ENCODE measurements at regions not wholly inside any gene's neighbourhood (a gene's known extent, or its start where the extent isn't known, plus 50 kb on each side); places are given as distances from the start of the nearest gene placed in this dataset.

- TF ChIP-seq CTCF (IDR thresholded peaks at IDR 0.05), result no peak
- no peak overlapping the region for H3K4me3 ChIP-seq
- H3K36me3 ChIP-seq, result no peaks in the 10 kb centered on the region
- H3K27me3 ChIP-seq, result no peaks in the 10 kb centered on the region
- no peaks in the 10 kb centered on the region for H3K9me3 ChIP-seq
- no peak overlapping the region for H3K27ac ChIP-seq
- no peak for DNase-seq
- no peaks in the 10 kb centered on the region for H3K4me1 ChIP-seq
- intact Hi-C loops (cut with DNase I; ENCODE audit: low total_unique reads), result loop anchor here (5.0 kb wide), 1 partner anchor 1596 kb away; no protein-coding TSS in a partner anchor
These were observed 605.5 kb downstream of the RBFOX1 start for GRCh38 chr16:7938175-7938574.

GRCh38 chr16:7921345-7921744 lies 588.7 kb downstream of the RBFOX1 start:
- DNase-seq, result no peak
- no peak for TF ChIP-seq CTCF (IDR thresholded peaks at IDR 0.05)
- no peaks in the 10 kb centered on the region for H3K36me3 ChIP-seq
- intact Hi-C loops (cut with DNase I; ENCODE audit: low total_unique reads), result no loop called here
- no peak overlapping the region for H3K27ac ChIP-seq
- H3K9me3 ChIP-seq, result no peaks in the 10 kb centered on the region
- H3K4me3 ChIP-seq, result no peak overlapping the region
- H3K27me3 ChIP-seq, result no peaks in the 10 kb centered on the region
- no peaks in the 10 kb centered on the region for H3K4me1 ChIP-seq

GRCh38 chr16:7919782-7920181 lies 587.1 kb downstream of the RBFOX1 start:
- no peak for TF ChIP-seq CTCF (IDR thresholded peaks at IDR 0.05)
- Histone ChIP-seq H3K4me3 (no peak overlapping the region), H3K36me3 (no peaks in the 10 kb centered on the region), H3K4me1 (no peaks in the 10 kb centered on the region), H3K27me3 (no peaks in the 10 kb centered on the region), H3K9me3 (no peaks in the 10 kb centered on the region), H3K27ac (no peak overlapping the region)
- no peak for DNase-seq
- intact Hi-C loops (cut with DNase I; ENCODE audit: low total_unique reads), result no loop called here

- TF ChIP-seq CTCF (IDR thresholded peaks at IDR 0.05), result no peak
- no peaks in the 10 kb centered on the region for H3K36me3 ChIP-seq
These were observed 582.1 kb downstream of the RBFOX1 start for GRCh38 chr16:7914748-7915147.

GRCh38 chr16:7912132-7912531 lies 579.5 kb downstream of the RBFOX1 start:
- Histone ChIP-seq H3K4me3 (no peak overlapping the region), H3K9me3 (no peaks in the 10 kb centered on the region), H3K4me1 (no peaks in the 10 kb centered on the region), H3K27me3 (no peaks in the 10 kb centered on the region), H3K27ac (no peak overlapping the region), H3K36me3 (no peaks in the 10 kb centered on the region)
- intact Hi-C loops (cut with DNase I; ENCODE audit: low total_unique reads), result no loop called here
- no peak for DNase-seq
- no peak for TF ChIP-seq CTCF (IDR thresholded peaks at IDR 0.05)

More at GRCh38 chr16:7914748-7915147, 582.1 kb downstream of the RBFOX1 start:
- H3K27me3 ChIP-seq, result no peaks in the 10 kb centered on the region
- intact Hi-C loops (cut with DNase I; ENCODE audit: low total_unique reads), result no loop called here
- DNase-seq, result no peak
- H3K4me3 ChIP-seq, result no peak overlapping the region
- no peaks in the 10 kb centered on the region for H3K9me3 ChIP-seq
- H3K27ac ChIP-seq, result no peak overlapping the region
- no peaks in the 10 kb centered on the region for H3K4me1 ChIP-seq

- no peak overlapping the region for H3K27ac ChIP-seq
- no peak for DNase-seq
- H3K4me1 ChIP-seq, result no peaks in the 10 kb centered on the region
- intact Hi-C loops (cut with DNase I; ENCODE audit: low total_unique reads), result no loop called here
- H3K36me3 ChIP-seq, result no peaks in the 10 kb centered on the region
- no peak for TF ChIP-seq CTCF (IDR thresholded peaks at IDR 0.05)
- no peak overlapping the region for H3K4me3 ChIP-seq
- no peaks in the 10 kb centered on the region for H3K9me3 ChIP-seq
- no peaks in the 10 kb centered on the region for H3K27me3 ChIP-seq
These were observed 577.5 kb downstream of the RBFOX1 start for GRCh38 chr16:7910116-7910515.
